Esophagus muscularis mucosa (tissue), 3 donors: ENCODE measurements at regions not wholly inside any gene's neighbourhood (a gene's known extent, or its start where the extent isn't known, plus 50 kb on each side); places are given as distances from the start of the nearest gene placed in this dataset.

Experiments
- EP300 ChIP-seq: sonication (generic); formaldehyde crosslinking; IDR thresholded peaks from one replicate; pipeline ENCODE4 v1.6.1; 2017; ENCODE audit warnings: antibody characterized with exemption
- TF ChIP-seq, protein P1 (sequence below), 3 experiments: fragments of 200-600 bp in 2 of 3; fragments of 450-650 bp in 1 of 3; sonication (generic) in 2 of 3; IDR thresholded peaks; one replicate each; pipeline ENCODE4 v1.5.1; 2017 to 2019; ENCODE audit warnings: antibody characterized with exemption in 3 of 3, mild to moderate bottlenecking in 2 of 3, moderate library complexity in 1 of 3

DNA sequence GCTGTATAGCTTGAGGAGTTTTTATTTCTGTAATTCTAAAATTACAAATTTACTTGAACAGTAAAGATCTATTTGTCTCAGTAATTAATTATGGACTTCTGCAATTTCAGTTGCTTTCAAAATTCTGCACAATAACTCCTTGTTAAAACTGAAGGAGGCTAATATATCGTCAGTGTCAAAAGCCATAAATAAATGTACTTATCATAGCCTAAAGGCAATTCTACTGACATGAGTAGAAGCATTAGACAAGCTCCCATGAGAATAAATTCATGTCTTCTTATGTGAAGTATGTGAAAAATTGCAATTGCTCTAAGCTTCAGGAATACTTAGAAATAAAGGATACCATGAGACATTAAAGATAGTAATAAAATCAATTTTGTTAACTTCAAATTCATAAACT lies 381.2 kb upstream of the PCDH10 start:
- TF ChIP-seq, protein P1, sequence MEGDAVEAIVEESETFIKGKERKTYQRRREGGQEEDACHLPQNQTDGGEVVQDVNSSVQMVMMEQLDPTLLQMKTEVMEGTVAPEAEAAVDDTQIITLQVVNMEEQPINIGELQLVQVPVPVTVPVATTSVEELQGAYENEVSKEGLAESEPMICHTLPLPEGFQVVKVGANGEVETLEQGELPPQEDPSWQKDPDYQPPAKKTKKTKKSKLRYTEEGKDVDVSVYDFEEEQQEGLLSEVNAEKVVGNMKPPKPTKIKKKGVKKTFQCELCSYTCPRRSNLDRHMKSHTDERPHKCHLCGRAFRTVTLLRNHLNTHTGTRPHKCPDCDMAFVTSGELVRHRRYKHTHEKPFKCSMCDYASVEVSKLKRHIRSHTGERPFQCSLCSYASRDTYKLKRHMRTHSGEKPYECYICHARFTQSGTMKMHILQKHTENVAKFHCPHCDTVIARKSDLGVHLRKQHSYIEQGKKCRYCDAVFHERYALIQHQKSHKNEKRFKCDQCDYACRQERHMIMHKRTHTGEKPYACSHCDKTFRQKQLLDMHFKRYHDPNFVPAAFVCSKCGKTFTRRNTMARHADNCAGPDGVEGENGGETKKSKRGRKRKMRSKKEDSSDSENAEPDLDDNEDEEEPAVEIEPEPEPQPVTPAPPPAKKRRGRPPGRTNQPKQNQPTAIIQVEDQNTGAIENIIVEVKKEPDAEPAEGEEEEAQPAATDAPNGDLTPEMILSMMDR (IDR thresholded peaks at IDR 0.05): no peak
- TF ChIP-seq EP300: no peak
